Keratinocyte (primary cell): ENCODE measurements at regions not wholly inside any gene's neighbourhood (a gene's known extent, or its start where the extent isn't known, plus 50 kb on each side); places are given as distances from the start of the nearest gene placed in this dataset.

ENCODE experiments used
- EZH2 ChIP-seq: IDR thresholded peaks from one replicate; pipeline ENCODE4 v1.6.1; 2012; ENCODE audit warnings: inconsistent platforms, mild to moderate bottlenecking, low read length, moderate library complexity
- TF ChIP-seq, protein P1 (sequence below), 3 experiments: IDR thresholded peaks in 1 of 3; conservative IDR thresholded peaks in 1 of 3; optimal IDR thresholded peaks in 1 of 3; 2 replicates in 2 of 3; 3 replicates in 1 of 3; pipeline versions ENCODE3 to v1.5.1; 2011; ENCODE audit warnings: low read length in 3 of 3, mild to moderate bottlenecking in 3 of 3, moderate library complexity in 2 of 3, control low read depth in 1 of 3, inconsistent platforms in 1 of 3; ENCODE audit not compliant: insufficient read depth in 2 of 3; ENCODE audit errors: extremely low read depth in 1 of 3

DNA sequence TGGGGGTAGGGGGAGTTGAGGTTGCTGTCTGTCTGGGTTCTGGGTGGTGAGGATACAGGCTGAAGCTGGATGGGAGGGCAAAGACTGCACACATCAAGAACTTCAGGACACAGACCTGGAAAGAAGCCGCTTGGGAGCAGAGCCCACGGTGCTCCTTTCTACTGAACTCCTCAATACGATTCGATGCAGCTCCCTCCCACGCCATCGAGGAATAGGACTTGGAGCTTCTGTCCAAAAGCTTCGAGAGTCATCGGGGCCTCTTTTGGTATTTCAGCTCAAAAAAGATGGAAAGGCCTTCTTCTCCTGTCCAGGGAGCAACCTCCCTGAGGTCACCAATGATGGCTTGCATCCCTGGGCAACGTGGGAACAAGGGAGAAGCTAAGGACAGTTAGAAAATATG is 407.1 kb upstream of the MGMT start:
- TF ChIP-seq, protein P1, sequence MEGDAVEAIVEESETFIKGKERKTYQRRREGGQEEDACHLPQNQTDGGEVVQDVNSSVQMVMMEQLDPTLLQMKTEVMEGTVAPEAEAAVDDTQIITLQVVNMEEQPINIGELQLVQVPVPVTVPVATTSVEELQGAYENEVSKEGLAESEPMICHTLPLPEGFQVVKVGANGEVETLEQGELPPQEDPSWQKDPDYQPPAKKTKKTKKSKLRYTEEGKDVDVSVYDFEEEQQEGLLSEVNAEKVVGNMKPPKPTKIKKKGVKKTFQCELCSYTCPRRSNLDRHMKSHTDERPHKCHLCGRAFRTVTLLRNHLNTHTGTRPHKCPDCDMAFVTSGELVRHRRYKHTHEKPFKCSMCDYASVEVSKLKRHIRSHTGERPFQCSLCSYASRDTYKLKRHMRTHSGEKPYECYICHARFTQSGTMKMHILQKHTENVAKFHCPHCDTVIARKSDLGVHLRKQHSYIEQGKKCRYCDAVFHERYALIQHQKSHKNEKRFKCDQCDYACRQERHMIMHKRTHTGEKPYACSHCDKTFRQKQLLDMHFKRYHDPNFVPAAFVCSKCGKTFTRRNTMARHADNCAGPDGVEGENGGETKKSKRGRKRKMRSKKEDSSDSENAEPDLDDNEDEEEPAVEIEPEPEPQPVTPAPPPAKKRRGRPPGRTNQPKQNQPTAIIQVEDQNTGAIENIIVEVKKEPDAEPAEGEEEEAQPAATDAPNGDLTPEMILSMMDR (optimal IDR thresholded peaks at IDR 0.05 in 1 of 3, IDR thresholded peaks at IDR 0.05 in 1 of 3, conservative IDR thresholded peaks at IDR 0.05 in 1 of 3; ENCODE audit: extremely low read depth in 1 of 3, insufficient read depth in 2 of 3, low read length in 3 of 3), result no peak
- TF ChIP-seq EZH2, result no peak
